ENCODE measurements at regions not wholly inside any gene's neighbourhood (a gene's known extent, or its start where the extent isn't known, plus 50 kb on each side); places are given as distances from the start of the nearest gene placed in this dataset.

GRCh38 chrX:38886112-38886511, 84.9 kb downstream of the MID1IP1 start:
- DNase-seq (ENCODE audit: low read depth in 3 of 3, low spot score in 1 of 3): no peak

DNA sequence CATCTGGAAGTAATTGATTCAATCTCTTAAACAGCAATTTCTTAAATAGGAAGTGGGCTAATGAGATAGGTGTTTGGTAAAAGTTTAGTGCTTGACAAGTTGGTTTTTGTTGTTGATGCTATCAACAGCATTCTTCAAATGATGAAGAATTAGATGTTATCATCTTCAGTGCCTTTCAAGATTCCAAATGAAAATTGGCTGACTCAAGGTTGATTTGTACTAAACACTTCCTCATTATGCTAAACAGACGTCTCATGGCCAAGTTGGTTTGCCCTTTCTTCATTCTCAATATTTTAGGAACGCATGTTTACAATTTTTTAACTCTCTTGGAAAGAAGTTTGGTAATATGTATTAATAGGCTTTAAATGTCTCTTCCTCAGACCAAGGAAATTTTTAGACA, 86.0 kb downstream of the MID1IP1 start:
- no peak for DNase-seq (ENCODE audit: low read depth in 3 of 3, low spot score in 1 of 3)

GRCh38 chrX:38890326-38890725, 89.1 kb downstream of the MID1IP1 start:
- no peak for DNase-seq (ENCODE audit: low read depth in 3 of 3, low spot score in 1 of 3)

- no peak for DNase-seq (ENCODE audit: low read depth in 3 of 3, low spot score in 1 of 3)
Observed at GRCh38 chrX:38890963-38891362, 89.7 kb downstream of the MID1IP1 start.

GRCh38 chrX:38891641-38892413, 90.6 kb downstream of the MID1IP1 start:
- DNase-seq (ENCODE audit: low read depth in 3 of 3, low spot score in 1 of 3): no peak

DNA sequence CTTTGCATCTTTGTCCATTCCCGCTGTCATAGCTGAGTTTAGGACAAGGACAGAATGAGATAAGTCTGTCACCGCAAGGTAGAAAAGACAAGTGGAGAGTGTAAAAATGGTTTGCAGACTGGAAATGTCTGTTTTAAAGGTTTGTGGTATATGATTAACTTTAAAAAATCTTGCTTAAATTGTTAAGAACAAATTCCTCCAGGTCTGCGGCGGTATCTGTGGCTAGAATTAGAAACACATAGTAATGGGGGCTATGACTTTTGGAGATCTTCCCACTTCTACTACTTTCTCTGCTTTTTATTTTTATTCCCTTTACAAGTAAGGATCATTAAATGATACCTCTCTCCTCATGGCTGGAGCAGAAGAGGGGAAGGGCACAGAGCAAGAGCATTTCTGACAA, 92.2 kb downstream of the MID1IP1 start:
- DNase-seq (ENCODE audit: low read depth in 3 of 3, low spot score in 1 of 3): no peak

GRCh38 chrX:38895775-38896174, 94.5 kb downstream of the MID1IP1 start:
- DNase-seq (ENCODE audit: low read depth in 3 of 3, low spot score in 1 of 3): no peak

DNA sequence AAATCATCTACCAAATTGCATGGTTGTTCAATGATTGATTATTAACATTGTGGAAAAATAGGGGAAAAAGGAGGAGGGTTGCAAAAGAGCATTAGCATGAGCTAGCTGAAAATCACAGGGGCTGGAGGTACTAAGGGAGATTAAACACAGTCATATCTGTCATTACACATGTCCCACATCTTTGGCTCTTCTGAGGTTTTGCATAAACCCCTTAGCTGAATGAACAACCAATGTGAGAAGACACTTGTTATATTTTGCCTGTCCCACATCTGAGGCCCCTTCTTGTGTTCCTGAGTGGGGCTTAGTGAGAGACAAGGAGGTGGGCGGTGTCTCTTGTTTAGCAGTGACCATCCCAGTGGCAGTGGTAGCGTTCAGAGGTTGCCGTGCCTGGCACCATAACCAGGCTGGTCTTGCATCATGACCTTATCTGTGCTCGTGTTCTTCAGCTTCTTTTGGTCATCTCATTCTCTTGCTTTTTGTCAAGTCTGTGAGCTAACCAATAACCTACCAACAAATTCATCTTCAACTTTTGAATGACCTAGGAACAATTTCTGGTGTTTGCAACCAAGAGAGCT, 95.6 kb downstream of the MID1IP1 start:
- DNase-seq (ENCODE audit: low read depth in 3 of 3, low spot score in 1 of 3): no peak

DNA sequence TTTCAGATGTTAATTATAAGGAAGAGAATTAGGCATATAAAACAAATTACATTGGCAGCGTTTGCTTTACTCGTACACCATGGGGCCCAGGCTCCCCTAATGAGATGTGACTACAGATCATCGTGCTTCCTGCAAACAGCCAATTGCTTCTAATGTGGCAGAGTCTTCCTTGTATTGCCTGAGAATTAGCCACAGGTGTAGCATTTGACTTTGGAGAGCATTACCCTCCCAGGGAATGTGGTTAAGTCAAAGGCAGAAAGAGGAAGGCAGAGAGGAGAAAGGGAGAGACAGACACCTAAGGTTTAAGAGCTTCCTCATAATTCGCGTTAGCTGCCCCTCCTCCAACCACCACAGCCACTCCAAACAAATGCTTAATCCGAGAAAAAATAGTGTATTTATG, 97.0 kb downstream of the MID1IP1 start:
- DNase-seq (ENCODE audit: low read depth in 3 of 3, low spot score in 1 of 3): no peak

DNA sequence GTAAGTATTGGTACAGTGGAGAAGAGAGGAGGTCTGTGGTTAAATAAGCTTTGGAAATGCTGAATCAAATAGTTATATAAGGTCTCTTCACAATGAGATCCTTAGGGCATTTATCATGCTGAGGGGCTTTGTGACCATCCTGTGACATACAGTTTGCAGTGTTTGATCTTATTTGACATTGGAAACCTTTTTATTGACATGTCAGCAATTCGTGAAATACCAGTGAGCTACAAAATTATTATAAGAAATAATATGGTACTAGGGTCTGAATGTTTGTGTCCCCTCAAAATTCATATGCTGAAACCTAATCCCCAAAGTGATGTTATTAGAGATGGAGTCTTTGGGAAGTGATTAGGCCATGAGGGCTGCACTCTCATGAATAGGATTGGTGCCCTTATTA, 98.4 kb downstream of the MID1IP1 start:
- DNase-seq (ENCODE audit: low read depth in 3 of 3, low spot score in 1 of 3): no peak

DNA sequence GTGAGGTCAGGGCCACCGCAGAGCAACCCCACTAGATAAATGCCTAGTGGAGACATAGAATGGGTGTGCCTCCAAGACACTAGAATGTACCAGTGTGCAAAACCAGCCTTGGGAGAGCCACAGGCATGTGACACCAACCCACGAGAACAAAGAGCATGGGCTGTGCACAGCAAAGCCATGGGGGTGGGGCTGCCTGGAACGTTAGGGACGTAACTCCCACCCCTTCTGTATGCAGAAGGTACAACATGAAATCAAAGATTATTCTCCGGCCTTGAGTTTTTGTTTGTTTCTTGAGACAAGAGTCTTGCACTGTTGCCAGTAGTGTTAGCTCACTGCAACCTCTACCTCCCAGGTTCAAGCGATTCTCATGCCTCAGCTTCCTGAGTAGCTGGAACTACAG, 99.5 kb downstream of the MID1IP1 start:
- no peak for DNase-seq (ENCODE audit: low read depth in 3 of 3, low spot score in 1 of 3)

DNA sequence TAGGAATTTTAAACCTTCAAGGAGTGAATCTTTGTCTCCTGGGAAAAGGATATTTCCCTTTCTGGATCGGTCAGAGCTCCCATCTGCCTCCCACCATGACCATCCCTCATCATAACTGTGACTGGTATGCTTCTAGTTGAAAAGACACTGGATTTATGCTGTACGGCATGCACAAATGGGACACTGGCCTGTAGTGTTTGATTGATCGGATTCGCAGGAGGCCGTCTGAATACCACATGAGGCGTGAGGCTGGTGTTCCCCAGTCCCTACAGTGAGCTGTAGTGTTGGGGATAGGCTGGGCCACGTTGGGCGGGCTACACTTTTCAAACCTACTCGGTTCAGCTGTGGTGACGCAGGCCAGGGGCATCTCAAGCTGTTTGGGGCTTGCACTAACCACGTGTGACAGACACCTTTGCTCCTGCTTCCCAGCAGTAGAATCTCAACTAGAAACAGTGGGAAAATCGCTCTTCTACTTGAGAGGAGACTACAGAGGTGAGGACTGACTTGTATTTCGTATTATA, 101.8 kb downstream of the MID1IP1 start:
- DNase-seq (ENCODE audit: low read depth in 3 of 3, low spot score in 1 of 3): no peak

DNA sequence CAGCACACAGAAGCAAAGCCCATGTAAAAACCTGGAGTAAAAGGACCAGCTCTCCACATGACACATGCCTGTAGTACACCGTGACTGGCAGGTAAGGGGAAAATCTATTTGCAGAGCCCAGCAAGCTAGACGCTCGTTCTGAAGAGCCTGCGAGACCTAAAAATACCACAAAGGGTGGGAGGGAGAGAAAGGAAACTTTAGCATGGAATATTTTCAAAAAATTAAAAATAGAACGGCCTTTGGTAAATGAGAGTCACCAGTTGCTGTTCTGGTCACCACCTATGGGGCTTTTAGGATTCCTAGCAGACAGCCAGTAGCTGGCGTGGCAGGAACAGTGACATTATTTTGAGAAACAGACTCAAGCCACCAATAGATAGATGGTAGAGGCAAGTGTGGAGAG, 115.5 kb downstream of the MID1IP1 start:
- no peak for DNase-seq (ENCODE audit: low read depth in 3 of 3, low spot score in 1 of 3)

GRCh38 chrX:38917954-38918353, 116.7 kb downstream of the MID1IP1 start:
- no peak for DNase-seq (ENCODE audit: low read depth in 3 of 3, low spot score in 1 of 3)

DNA sequence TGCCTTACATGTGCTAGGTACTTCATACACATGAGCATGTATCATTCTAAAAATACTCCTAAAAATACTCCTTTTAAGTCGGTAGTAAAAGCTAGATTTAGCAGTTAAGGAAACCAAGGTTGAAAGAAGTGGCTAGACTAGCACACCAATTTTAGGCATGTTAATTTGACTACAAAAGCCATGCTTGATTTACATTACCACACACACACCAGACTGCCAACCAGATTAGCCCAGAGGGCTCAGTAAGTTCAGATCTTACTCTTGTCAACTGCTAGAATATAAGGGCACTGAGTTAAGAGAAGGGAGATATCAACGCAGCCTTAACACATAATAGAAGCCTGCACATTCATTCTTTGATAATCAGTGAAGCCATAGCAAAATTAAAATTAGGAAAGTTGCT, 117.9 kb downstream of the MID1IP1 start:
- no peak for DNase-seq (ENCODE audit: low read depth in 3 of 3, low spot score in 1 of 3)

DNA sequence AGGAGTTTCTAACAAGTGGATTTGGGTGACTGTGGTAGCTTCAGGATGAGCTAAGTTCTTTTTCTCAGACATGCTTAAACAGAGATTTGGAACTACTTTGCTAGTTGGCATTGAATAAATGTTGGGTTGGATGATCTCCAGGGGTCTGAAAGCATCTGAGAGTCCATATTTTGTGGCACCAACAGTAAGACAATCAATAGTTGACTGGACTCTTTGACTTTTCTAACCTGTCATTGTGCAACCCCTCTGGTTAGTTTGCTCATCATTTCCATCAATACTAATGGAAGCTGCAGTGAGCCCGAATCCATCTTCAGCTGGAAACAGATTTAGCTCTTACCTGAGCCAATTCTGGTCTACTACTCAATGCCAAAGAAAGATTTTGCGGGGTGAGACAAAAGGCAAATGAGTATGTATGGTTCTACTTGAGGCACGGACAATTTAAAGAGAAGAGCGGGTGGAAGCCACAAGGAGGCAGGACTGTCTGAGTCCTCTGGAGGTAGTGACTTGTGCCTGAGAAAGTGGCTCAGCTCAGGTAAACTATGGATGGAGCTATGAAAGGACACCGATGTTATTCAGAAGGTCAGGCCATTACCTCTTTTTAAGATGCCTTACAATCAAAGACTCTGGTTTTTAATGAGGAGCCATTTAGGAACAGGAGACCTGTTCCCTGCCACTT, 118.7 kb downstream of the MID1IP1 start:
- no peak for DNase-seq (ENCODE audit: low read depth in 3 of 3, low spot score in 1 of 3)

GRCh38 chrX:38923451-38923969, 122.3 kb downstream of the MID1IP1 start:
- DNase-seq (ENCODE audit: low read depth in 3 of 3, low spot score in 1 of 3): no peak

GRCh38 chrX:38927592-38927991, 126.3 kb downstream of the MID1IP1 start:
- no peak for DNase-seq (ENCODE audit: low read depth in 3 of 3, low spot score in 1 of 3)

GRCh38 chrX:38929966-38930421, 128.7 kb downstream of the MID1IP1 start:
- DNase-seq (ENCODE audit: low read depth in 3 of 3, low spot score in 1 of 3): no peak

DNA sequence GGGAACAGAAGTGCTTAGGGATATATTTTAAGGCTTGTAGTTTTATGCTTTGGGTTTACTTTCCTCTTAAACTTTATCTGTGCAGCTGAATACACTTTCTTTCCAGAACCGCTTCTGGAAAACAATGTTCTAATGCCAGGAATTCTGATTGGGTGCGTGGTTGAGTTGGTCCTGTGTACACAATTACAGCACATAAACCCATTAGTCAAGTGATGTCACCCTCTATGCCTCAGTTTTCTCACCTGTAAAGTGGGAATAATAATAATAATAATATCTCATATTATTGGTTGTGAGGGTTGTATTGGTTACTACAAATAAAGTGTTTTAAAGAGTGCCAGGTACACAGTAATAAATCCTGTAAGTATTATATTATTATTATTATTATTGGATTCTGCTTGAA, 129.2 kb downstream of the MID1IP1 start:
- DNase-seq (ENCODE audit: low read depth in 3 of 3, low spot score in 1 of 3): no peak

DNA sequence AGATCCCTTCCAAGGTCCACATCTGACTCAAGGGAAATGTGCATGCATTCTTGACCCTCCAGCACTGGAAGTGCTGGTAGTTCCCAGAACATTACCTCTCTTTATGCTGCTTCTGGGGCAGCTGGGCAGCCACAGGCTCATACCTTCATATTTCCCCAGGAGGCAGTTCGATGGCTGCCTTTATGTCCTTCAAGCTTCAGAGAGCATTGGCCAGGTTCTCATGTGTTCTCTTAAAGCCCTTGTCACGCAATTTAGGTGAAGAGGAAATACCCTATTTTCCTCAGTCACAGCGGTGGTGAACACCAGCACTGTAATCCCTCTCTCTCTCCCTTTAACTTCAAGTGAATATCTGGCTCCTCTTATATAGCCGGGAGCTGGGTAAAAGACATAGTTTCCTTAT, 134.3 kb downstream of the MID1IP1 start:
- DNase-seq (ENCODE audit: low read depth in 3 of 3, low spot score in 1 of 3): no peak

GRCh38 chrX:38937400-38937799, 136.1 kb downstream of the MID1IP1 start:
- DNase-seq (ENCODE audit: low read depth in 3 of 3, low spot score in 1 of 3): no peak
